Stimulated activated naive CD8-positive, alpha-beta T cell treated with anti-CD3 and anti-CD28 coated beads, Interleukin-15, amount 100 ng/mL, for 72 hours (primary cell): ENCODE measurements at regions not wholly inside any gene's neighbourhood (a gene's known extent, or its start where the extent isn't known, plus 50 kb on each side); places are given as distances from the start of the nearest gene placed in this dataset.

ENCODE experiments used
- ATAC-seq: fragments of 150-1000 bp; cut with Tn5 transposase; 2 replicates; pipeline ENCODE4 v1.10.0; 2021; ENCODE audit warnings: mild to moderate bottlenecking, moderate library complexity
- DNase-seq, 2 donors: peaks; one replicate each; pipeline ENCODE4 v3.0.0; 2021 to 2022
- H3K27ac Mint-ChIP-seq, 2 donors: one replicate each; pipeline ENCODE4 v1.8.0; 2022; ENCODE audit warnings: mild to moderate bottlenecking in 2 of 2, mixed read lengths in 2 of 2, moderate library complexity in 2 of 2
- H3K27me3 Mint-ChIP-seq: one replicate; pipeline ENCODE4 v1.8.0; 2022; ENCODE audit warnings: mixed read lengths
- H3K4me1 Mint-ChIP-seq: one replicate; pipeline ENCODE4 v1.8.0; 2022; ENCODE audit warnings: mild to moderate bottlenecking, mixed read lengths
- H3K4me3 Mint-ChIP-seq, 2 donors: one replicate each; pipeline ENCODE4 v1.8.0; 2022; ENCODE audit warnings: mild to moderate bottlenecking in 2 of 2, mixed read lengths in 2 of 2, moderate library complexity in 1 of 2
- H3K9me3 Mint-ChIP-seq, 2 donors: one replicate each; pipeline ENCODE4 v1.8.0; 2022; ENCODE audit warnings: mixed read lengths in 2 of 2

DNA sequence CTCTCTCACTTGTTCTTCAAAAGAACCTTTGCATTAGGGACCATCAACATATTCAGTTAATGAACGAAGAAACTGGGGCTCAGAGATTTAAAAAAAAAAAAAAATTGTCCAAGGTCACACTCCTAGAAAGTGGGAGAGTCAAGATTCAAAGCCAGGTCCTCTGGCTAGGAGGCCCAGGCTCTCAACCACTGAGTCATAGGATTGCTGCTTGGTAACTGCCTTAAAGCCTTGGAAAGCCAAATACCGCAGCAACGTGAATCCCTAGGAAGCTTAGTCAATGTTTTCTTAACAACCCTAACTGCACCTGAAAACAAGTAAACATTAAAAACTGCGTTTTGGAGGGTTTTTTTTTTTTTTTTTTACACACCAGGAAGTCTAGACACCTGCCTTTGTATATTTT, 156.8 kb downstream of the WNT5A start:
- Mint-ChIP-seq H3K27ac (no peak overlapping the region), H3K4me3 (no peak overlapping the region), H3K27me3 (no peaks in the 10 kb centered on the region), H3K4me1 (no peaks in the 10 kb centered on the region), H3K9me3 (peaks cover 4 to 9% of the 10 kb centered on the region in 2 donors)
- no peak for DNase-seq
- ATAC-seq: no peak

DNA sequence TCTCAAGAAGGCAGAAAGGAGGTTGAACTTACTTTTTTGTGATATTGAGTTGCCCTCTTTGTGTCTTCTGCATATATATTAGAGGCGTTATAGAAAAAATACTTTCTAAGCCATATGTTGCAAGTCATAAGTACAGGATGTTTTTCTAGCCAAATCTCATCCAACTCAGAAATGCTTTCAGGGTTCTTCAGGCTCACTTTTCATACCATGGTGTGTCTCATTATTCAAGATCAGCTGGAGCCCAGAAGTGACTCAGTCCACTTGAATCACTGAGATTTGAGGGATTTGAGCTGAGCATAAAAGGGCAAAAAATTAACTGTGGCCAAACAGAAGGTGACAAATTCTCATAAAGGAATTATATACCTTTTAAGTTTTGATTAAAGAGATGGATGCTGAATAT, 157.3 kb downstream of the WNT5A start:
- DNase-seq: no peak
- Mint-ChIP-seq H3K27me3 (no peaks in the 10 kb centered on the region), H3K4me3 (no peak overlapping the region), H3K4me1 (no peaks in the 10 kb centered on the region), H3K9me3 (peaks cover 4 to 9% of the 10 kb centered on the region in 2 donors), H3K27ac (no peak overlapping the region)
- no peak for ATAC-seq

GRCh38 chr3:55327131-55327920, 159.8 kb downstream of the WNT5A start:
- no peak overlapping the region for H3K27ac Mint-ChIP-seq
- no peaks in the 10 kb centered on the region for H3K27me3 Mint-ChIP-seq
- DNase-seq (no peak), ATAC-seq (no peak)
- peaks cover 0 to 8% of the 10 kb centered on the region in 2 donors for H3K9me3 Mint-ChIP-seq
- H3K4me3 Mint-ChIP-seq: no peak overlapping the region
- no peaks in the 10 kb centered on the region for H3K4me1 Mint-ChIP-seq

DNA sequence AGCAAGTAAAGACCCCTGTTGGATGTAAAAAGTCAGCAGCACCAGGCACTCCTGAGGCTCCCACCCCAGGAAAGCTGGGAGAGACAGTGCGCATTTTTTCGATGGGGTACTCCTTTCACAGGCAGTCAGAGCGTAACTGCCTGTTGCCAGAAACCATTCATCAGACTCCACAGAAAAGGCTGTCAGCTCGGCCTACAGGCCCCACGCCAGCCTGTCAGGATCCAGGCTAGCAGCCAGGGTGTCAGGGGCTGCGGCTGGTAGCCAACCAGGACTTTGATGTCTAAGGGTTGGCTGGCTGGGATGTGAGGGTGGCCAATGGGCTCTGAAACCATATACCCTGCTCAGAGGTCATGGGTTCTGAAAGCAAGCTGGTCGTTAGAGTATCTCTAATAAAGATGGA, 164.5 kb downstream of the WNT5A start:
- no peak for DNase-seq
- H3K27ac Mint-ChIP-seq: no peak overlapping the region
- no peak overlapping the region for H3K4me3 Mint-ChIP-seq
- no peaks in the 10 kb centered on the region for H3K27me3 Mint-ChIP-seq
- ATAC-seq: no peak
- peaks cover 0 to 20% of the 10 kb centered on the region in 2 donors for H3K9me3 Mint-ChIP-seq
- H3K4me1 Mint-ChIP-seq: no peaks in the 10 kb centered on the region

- DNase-seq: no peak
- no peak for ATAC-seq
- Mint-ChIP-seq H3K27me3 (no peaks in the 10 kb centered on the region), H3K27ac (peak overlapping the region in 1 of 2 donors; percentile 46), H3K9me3 (peaks cover 0 to 20% of the 10 kb centered on the region in 2 donors), H3K4me3 (no peak overlapping the region), H3K4me1 (no peaks in the 10 kb centered on the region)
Measured at GRCh38 chr3:55320928-55321327, 166.2 kb downstream of the WNT5A start.

DNA sequence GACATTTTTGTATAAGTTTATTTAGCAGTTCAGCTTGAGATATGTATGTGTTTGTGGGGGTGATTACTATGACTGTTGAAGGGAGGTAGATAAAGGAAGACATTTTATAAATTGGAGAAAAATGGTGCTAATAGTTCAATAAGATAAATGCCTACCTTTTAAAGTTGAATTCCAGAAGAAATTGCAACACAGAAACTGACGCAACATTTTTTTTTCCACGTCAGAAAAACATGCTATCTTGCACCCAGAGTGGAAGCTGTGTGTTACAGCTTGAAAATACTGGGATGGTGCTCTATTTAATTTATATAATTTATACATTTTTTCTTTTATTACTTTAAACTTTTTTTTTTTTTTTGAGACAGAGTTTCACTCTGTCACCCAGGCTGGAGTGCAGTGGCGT, 171.7 kb downstream of the WNT5A start:
- DNase-seq (no peak), ATAC-seq (no peak)
- H3K27ac Mint-ChIP-seq: peak overlapping the region in 1 of 2 donors; percentile 5
- no peaks in the 10 kb centered on the region for H3K4me1 Mint-ChIP-seq
- no peaks in the 10 kb centered on the region for H3K27me3 Mint-ChIP-seq
- no peak overlapping the region for H3K4me3 Mint-ChIP-seq
- H3K9me3 Mint-ChIP-seq: peaks cover 0 to 12% of the 10 kb centered on the region in 2 donors

- DNase-seq (no peak), ATAC-seq (no peak)
- H3K27me3 Mint-ChIP-seq: no peaks in the 10 kb centered on the region
- H3K4me1 Mint-ChIP-seq: no peaks in the 10 kb centered on the region
- no peak overlapping the region for H3K27ac Mint-ChIP-seq
- no peak overlapping the region for H3K4me3 Mint-ChIP-seq
- H3K9me3 Mint-ChIP-seq: peaks cover 0 to under 1% of the 10 kb centered on the region in 2 donors
Measured at GRCh38 chr3:55313666-55314065, 173.4 kb downstream of the WNT5A start.

DNA sequence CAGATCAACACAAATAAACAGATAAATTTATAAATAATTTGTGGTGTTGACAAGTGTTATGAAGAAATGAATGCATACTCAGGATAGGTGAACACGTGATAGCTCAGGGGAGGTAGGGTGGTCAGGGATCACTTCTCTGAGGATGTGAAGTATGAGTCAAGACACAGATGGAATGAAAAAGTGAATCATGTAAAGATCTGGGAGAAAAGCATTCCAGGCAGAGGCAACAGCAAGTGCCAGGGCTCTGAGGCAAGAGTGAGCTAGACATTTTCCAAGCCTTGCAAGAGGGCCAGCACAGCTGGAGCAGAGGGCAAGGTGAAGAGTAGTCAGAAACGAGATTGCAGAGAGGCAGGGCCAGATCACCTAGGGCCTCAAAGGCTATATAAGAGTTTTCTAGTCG, 177.8 kb downstream of the WNT5A start:
- Mint-ChIP-seq H3K27me3 (no peaks in the 10 kb centered on the region), H3K4me3 (no peak overlapping the region), H3K4me1 (no peaks in the 10 kb centered on the region), H3K27ac (no peak overlapping the region), H3K9me3 (peaks cover 0 to 1% of the 10 kb centered on the region in 2 donors)
- no peak for DNase-seq
- no peak for ATAC-seq

- ATAC-seq (no peak), DNase-seq (no peak)
- no peaks in the 10 kb centered on the region for H3K4me1 Mint-ChIP-seq
- no peaks in the 10 kb centered on the region for H3K27me3 Mint-ChIP-seq
- no peak overlapping the region for H3K27ac Mint-ChIP-seq
- no peak overlapping the region for H3K4me3 Mint-ChIP-seq
- H3K9me3 Mint-ChIP-seq: peaks cover 0 to 8% of the 10 kb centered on the region in 2 donors
Measured at GRCh38 chr3:55307622-55308021, 179.5 kb downstream of the WNT5A start.

GRCh38 chr3:55305696-55306485, 181.2 kb downstream of the WNT5A start:
- no peak overlapping the region for H3K4me3 Mint-ChIP-seq
- H3K9me3 Mint-ChIP-seq: peaks cover 4 to 8% of the 10 kb centered on the region in 2 donors
- DNase-seq (no peak), ATAC-seq (no peak)
- H3K27ac Mint-ChIP-seq: no peak overlapping the region
- H3K4me1 Mint-ChIP-seq: no peaks in the 10 kb centered on the region
- no peaks in the 10 kb centered on the region for H3K27me3 Mint-ChIP-seq

DNA sequence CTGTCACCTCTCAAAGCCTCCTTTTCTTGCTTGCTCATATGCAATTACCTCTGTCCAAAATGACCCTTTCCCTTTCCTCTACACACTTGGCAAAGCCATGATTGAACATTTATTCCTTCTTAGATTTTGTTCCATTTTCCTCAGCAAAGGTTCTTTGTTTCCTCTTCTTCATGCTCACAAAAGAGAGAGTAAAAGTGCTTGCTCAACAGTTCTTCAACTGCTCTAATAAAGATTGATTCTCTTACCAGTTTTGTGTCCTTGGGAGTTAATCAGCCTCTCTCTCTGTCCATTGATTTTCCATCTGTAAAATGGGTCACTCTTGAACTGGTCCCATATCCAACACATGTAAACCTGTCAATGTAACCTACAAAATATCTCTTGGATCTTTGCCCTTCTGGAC, 186.4 kb downstream of the WNT5A start:
- DNase-seq (no peak), ATAC-seq (no peak)
- H3K27ac Mint-ChIP-seq: no peak overlapping the region
- H3K9me3 Mint-ChIP-seq: peaks cover 4 to 8% of the 10 kb centered on the region in 2 donors
- H3K27me3 Mint-ChIP-seq: no peaks in the 10 kb centered on the region
- H3K4me1 Mint-ChIP-seq: no peaks in the 10 kb centered on the region
- H3K4me3 Mint-ChIP-seq: no peak overlapping the region

GRCh38 chr3:55297706-55298105, 189.4 kb downstream of the WNT5A start:
- ATAC-seq (no peak), DNase-seq (no peak)
- peaks cover 4% of the 10 kb centered on the region for H3K27me3 Mint-ChIP-seq
- no peak overlapping the region for H3K4me3 Mint-ChIP-seq
- H3K9me3 Mint-ChIP-seq: peaks cover 11 to 13% of the 10 kb centered on the region in 2 donors
- no peaks in the 10 kb centered on the region for H3K4me1 Mint-ChIP-seq
- H3K27ac Mint-ChIP-seq: no peak overlapping the region

DNA sequence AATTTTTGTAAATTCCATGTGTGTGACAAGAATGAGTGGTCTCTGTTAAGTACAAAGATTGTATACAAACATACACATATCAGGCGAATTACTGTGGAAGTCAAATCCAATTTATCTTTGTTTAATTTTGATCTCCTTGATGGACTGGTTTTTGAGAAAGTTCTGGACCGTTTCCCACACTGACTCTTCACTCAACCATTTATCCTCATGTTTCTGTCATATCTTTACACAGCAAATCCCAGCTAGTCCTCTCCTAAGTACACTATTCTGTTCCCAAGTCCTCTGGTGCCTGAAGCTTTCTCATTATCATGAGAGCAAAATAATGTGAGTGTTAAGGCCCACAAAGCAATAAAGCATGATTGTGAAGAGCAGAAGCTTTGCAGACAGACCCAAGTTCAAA, 189.9 kb downstream of the WNT5A start:
- Mint-ChIP-seq H3K9me3 (peaks cover 11 to 16% of the 10 kb centered on the region in 2 donors), H3K27me3 (peaks cover 7% of the 10 kb centered on the region), H3K4me3 (no peak overlapping the region), H3K4me1 (no peaks in the 10 kb centered on the region), H3K27ac (no peak overlapping the region)
- no peak for DNase-seq
- ATAC-seq: no peak

GRCh38 chr3:55296791-55297190, 190.3 kb downstream of the WNT5A start:
- Mint-ChIP-seq H3K9me3 (peaks cover 11 to 16% of the 10 kb centered on the region in 2 donors), H3K27ac (no peak overlapping the region), H3K27me3 (peaks cover 7% of the 10 kb centered on the region), H3K4me3 (no peak overlapping the region), H3K4me1 (no peaks in the 10 kb centered on the region)
- DNase-seq (no peak), ATAC-seq (no peak)

GRCh38 chr3:55296030-55296429, 191.1 kb downstream of the WNT5A start:
- no peak overlapping the region for H3K27ac Mint-ChIP-seq
- H3K4me1 Mint-ChIP-seq: no peaks in the 10 kb centered on the region
- ATAC-seq (no peak), DNase-seq (no peak)
- H3K4me3 Mint-ChIP-seq: no peak overlapping the region
- H3K27me3 Mint-ChIP-seq: peaks cover 7% of the 10 kb centered on the region
- peaks cover 9 to 16% of the 10 kb centered on the region in 2 donors for H3K9me3 Mint-ChIP-seq

DNA sequence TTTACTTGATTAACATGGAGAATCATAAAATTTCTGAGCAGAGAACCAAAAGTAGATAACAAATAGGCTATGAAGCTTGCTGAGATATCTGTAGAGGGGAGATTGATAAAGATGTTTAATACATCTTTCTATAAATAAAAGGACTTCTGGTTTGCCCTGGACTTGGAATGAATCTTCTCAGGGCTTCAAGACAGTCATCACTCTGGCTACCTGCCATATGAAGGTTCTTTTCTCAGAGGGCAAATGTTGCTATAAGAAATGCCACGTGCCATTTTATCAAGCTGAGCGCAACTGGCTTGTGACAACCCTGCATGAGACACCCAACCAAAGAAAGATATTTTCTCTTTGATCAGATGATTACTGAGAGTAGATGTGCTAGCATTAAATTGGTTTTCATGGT, 192.5 kb downstream of the WNT5A start:
- Mint-ChIP-seq H3K4me1 (no peaks in the 10 kb centered on the region), H3K27me3 (peaks cover 7% of the 10 kb centered on the region), H3K9me3 (peaks cover 7 to 16% of the 10 kb centered on the region in 2 donors), H3K27ac (no peak overlapping the region), H3K4me3 (no peak overlapping the region)
- ATAC-seq: no peak
- DNase-seq: no peak
